Umbilical cord (tissue), 1 donor: ENCODE measurements at regions not wholly inside any gene's neighbourhood (a gene's known extent, or its start where the extent isn't known, plus 50 kb on each side); places are given as distances from the start of the nearest gene placed in this dataset.
A peak's percentile ranks its signal among the peaks of the same experiment; 100 is the strongest.
"Not testable (repeated sequence)": the region's sequence is repeated elsewhere in the genome, so short reads cannot be mapped to it uniquely, and the experiment has no call there.

Experiments used
- DNase-seq: peaks from one replicate; pipeline ENCODE4 v3.0.0-alpha.2; 2015; ENCODE audit warnings: low spot score

- no peak for DNase-seq
Measured at GRCh38 chr10:32217216-32217615, 129.7 kb downstream of the EPC1 start.

- DNase-seq: not testable (repeated sequence)
Measured at GRCh38 chr10:32213838-32214237, 133.1 kb downstream of the EPC1 start.

- no peak for DNase-seq
Measured at GRCh38 chr10:32211046-32211363, 136.0 kb downstream of the EPC1 start.

GRCh38 chr10:32210306-32211045 lies 136.5 kb downstream of the EPC1 start:
- DNase-seq: peak; percentile 9

- DNase-seq: not testable (repeated sequence)
Measured at GRCh38 chr10:32208005-32208404, 139.0 kb downstream of the EPC1 start.

- peak; percentile 10 for DNase-seq
Measured at GRCh38 chr10:32207544-32207943, 139.4 kb downstream of the EPC1 start.

GRCh38 chr10:32205670-32206069 lies 141.3 kb downstream of the EPC1 start:
- DNase-seq: peak; percentile 70

- peak; percentile 9 for DNase-seq
Measured at GRCh38 chr10:32204606-32205005, 142.4 kb downstream of the EPC1 start.

GRCh38 chr10:32199714-32200394 lies 143.6 kb upstream of the KIF5B start:
- no peak for DNase-seq

GRCh38 chr10:32197423-32197822 lies 141.2 kb upstream of the KIF5B start:
- no peak for DNase-seq

GRCh38 chr10:32190890-32191491 lies 134.8 kb upstream of the KIF5B start:
- DNase-seq: peak; percentile 73

GRCh38 chr10:32189400-32190084 lies 133.3 kb upstream of the KIF5B start:
- DNase-seq: peak; percentile 47

GRCh38 chr10:32188601-32189000 lies 132.4 kb upstream of the KIF5B start:
- DNase-seq: not testable (repeated sequence)

- no peak for DNase-seq
Measured at GRCh38 chr10:32187686-32188085, 131.5 kb upstream of the KIF5B start.

GRCh38 chr10:32183652-32184051 lies 127.4 kb upstream of the KIF5B start:
- DNase-seq: not testable (repeated sequence)

GRCh38 chr10:32182476-32182875 lies 126.3 kb upstream of the KIF5B start:
- no peak for DNase-seq

GRCh38 chr10:32180390-32181280 lies 124.4 kb upstream of the KIF5B start:
- DNase-seq: no peak

GRCh38 chr10:32179836-32180235 lies 123.6 kb upstream of the KIF5B start:
- no peak for DNase-seq

GRCh38 chr10:32177594-32177993 lies 121.4 kb upstream of the KIF5B start:
- not testable (repeated sequence) for DNase-seq

GRCh38 chr10:32175629-32176028 lies 119.4 kb upstream of the KIF5B start:
- DNase-seq: no peak

GRCh38 chr10:32174349-32174893 lies 118.2 kb upstream of the KIF5B start:
- no peak for DNase-seq
